Fibroblast of mammary gland (primary cell): ENCODE measurements at regions not wholly inside any gene's neighbourhood (a gene's known extent, or its start where the extent isn't known, plus 50 kb on each side); places are given as distances from the start of the nearest gene placed in this dataset.

Source experiments
- DNase-seq: peaks from one replicate; pipeline ENCODE4 v3.0.0-alpha.2; 2010; ENCODE audit warnings: low read depth
- H3K4me3 ChIP-seq: 2 replicates; pipeline ENCODE4 v1.5.1; 2011; ENCODE audit warnings: low read depth, mild to moderate bottlenecking, low read length, moderate library complexity; ENCODE audit not compliant: control insufficient read depth
- TF ChIP-seq, protein P1 (sequence below): conservative IDR thresholded peaks from 2 replicates; pipeline ENCODE4 v1.5.1; 2011; ENCODE audit warnings: low read depth, low read length, inconsistent platforms; ENCODE audit not compliant: control insufficient read depth, insufficient read depth

DNA sequence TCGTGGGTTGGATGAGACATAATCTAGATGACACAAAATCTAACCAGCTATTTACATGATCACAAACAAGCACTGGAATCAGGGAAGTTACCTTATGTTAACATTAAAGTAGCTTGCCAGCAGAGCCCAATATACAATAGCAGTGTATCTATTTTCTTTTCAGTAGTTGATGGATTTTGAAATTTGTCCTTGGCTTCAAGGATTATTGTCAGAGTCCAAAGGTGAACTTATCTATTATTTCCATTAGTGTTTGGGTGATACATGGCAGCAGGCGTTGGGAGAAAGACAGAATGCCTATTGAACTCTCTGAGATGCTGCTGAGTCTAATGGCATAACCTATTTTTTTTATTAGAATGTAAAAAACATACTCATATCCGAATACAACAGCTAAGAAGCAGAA lies 223.2 kb upstream of the ACTBL2 start:
- no peak overlapping the region for H3K4me3 ChIP-seq
- TF ChIP-seq, protein P1, sequence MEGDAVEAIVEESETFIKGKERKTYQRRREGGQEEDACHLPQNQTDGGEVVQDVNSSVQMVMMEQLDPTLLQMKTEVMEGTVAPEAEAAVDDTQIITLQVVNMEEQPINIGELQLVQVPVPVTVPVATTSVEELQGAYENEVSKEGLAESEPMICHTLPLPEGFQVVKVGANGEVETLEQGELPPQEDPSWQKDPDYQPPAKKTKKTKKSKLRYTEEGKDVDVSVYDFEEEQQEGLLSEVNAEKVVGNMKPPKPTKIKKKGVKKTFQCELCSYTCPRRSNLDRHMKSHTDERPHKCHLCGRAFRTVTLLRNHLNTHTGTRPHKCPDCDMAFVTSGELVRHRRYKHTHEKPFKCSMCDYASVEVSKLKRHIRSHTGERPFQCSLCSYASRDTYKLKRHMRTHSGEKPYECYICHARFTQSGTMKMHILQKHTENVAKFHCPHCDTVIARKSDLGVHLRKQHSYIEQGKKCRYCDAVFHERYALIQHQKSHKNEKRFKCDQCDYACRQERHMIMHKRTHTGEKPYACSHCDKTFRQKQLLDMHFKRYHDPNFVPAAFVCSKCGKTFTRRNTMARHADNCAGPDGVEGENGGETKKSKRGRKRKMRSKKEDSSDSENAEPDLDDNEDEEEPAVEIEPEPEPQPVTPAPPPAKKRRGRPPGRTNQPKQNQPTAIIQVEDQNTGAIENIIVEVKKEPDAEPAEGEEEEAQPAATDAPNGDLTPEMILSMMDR = no peak
- no peak for DNase-seq

DNA sequence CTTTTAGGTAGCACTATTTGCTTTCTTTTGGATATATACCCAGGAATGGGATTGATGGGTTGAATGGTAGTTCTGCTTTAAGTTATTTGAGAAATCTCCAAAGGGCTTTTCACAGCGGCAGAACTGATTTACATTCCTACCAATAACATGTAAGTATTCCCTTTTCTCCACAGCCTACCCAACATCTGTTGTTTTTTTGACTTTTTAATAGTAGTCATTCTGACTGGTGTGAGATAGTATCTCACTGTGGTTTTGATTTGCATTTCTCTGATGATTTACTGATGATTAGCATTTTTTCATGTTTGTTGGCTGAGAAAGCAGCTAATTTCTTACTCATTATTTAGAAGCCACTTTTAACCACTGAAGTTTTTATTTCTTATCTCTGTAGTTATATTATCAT lies 221.1 kb upstream of the ACTBL2 start:
- DNase-seq = no peak
- TF ChIP-seq, protein P1 = no peak
- H3K4me3 ChIP-seq = no peak overlapping the region

DNA sequence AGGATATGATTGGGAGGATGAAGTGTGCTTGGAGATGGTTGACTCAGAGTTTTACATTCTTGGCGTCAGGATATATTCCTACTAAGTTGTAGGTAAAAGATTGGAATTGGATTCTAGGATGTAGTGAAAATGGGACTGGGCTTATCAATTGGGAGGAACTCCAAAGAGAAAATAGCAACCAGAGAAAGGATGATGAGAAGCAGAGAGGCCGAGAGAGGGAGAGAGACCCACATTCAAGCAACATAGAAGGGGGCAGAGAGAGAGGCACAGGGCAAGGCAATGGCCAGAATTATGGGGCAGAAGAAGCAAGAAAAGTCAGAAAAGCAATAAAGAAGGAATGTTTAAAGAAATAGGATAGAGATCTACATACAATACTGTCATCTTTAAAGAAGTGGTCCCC lies 217.9 kb upstream of the ACTBL2 start:
- H3K4me3 ChIP-seq = no peak overlapping the region
- DNase-seq = no peak
- TF ChIP-seq, protein P1 = no peak

DNA sequence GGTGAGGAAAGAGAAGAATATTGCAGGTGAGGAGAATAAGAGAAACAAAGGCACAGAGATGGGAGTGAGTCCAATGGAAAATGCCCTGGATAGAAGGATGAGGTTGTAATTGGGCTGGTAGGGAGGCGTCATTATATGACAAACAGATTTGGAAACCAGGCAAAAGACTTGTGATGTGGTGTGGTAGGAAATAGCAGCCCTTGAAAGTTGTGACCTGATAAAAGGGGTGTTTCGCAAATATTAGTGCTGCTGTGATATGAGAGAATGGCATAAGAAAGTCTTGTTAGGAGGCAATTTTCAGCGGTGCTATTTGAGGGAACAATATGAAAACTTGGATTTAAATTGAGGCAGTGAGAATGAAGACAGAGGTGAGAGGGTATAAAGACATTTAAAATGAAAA lies 217.5 kb upstream of the ACTBL2 start:
- TF ChIP-seq, protein P1 = no peak
- DNase-seq = no peak
- no peak overlapping the region for H3K4me3 ChIP-seq

DNA sequence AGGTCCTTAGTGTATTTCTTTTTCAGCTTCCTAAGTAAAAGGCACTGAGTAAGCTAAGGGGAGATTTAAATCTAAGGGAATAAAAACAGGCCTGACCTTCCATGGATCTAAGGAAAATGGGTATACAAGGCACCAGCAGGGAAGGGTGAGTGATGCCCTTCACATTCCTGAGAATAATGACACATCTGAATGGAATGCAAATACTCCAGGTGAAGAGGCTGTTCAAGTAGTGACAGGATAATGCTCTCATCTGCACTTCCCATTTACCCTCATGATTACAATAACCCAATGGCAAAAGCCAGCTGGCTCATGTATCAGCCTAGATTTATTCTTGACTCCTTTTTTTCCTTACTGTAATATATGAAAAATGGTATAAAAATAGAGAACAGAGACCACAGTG lies 216.2 kb upstream of the ACTBL2 start:
- no peak overlapping the region for H3K4me3 ChIP-seq
- DNase-seq = no peak
- TF ChIP-seq, protein P1 = no peak

DNA sequence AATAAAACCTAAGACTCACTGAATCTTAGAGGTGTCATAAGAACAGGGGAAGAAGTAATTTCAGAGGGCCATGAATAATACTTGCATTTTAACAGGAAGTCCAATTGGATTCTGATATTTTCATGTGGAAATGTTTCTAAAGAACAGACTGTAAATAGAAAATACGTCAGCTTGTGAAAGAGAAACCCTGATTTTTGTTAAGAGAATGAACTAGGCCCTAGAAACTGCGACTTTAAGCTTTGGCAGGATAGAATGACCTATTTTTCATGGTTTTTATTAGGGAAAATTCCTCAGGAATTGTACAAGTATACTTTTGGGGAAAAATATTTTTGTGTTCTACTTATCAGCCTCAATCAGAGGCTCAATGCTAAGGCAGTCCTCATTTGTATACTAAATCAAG lies 215.5 kb upstream of the ACTBL2 start:
- H3K4me3 ChIP-seq = no peak overlapping the region
- TF ChIP-seq, protein P1 = no peak
- DNase-seq = no peak
